KG1 (cell line): ENCODE measurements at regions not wholly inside any gene's neighbourhood (a gene's known extent, or its start where the extent isn't known, plus 50 kb on each side); places are given as distances from the start of the nearest gene placed in this dataset.

Source experiments
- DNase-seq: peaks from one replicate; lab custom pipeline; 2025; lab: John Stamatoyannopoulos, UW

- DNase-seq, result no peak
These were observed 638.3 kb downstream of the HTR1A start for GRCh38 chr5:63323926-63324325.

DNA sequence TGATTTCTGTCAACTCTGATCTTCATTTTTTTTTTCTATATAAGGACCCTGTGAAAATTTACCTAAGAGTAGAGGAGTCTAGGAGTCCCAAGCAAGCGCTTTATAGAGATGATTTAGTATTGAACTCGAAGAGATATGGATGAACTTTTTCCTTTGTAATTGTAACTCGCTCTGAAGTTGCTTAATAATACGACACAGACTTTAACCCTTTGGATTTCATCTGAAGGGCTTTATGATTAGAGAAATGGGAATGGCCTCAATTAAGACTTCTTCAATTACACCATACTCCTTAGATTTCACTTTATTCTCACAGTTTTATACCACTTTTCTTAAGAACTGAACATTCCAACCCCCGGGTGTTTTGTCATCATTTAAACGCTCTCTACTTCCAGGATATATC is 647.7 kb downstream of the HTR1A start:
- DNase-seq, result no peak

GRCh38 chr5:63310644-63311043 is 651.6 kb downstream of the HTR1A start:
- DNase-seq, result no peak

GRCh38 chr5:63306909-63307308 is 655.3 kb downstream of the HTR1A start:
- DNase-seq, result no peak

DNA sequence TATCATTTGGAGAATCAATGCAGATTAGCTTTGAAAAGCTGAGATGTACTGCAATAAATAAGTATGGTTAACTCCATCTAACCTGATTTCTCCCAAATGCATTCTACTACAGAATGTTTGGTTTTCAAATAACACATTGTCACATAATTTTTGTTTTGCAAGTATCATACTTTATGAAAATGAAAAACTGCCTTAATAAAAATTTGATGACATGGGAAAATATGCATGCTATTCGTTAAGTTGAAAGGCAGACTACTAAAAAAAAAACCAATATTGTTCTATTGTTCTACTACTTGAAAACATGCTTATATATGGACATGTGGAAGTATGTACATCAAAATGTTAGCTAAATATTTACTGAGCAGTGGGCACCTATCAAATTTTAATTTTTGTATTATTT is 668.9 kb downstream of the HTR1A start:
- DNase-seq, result no peak

DNA sequence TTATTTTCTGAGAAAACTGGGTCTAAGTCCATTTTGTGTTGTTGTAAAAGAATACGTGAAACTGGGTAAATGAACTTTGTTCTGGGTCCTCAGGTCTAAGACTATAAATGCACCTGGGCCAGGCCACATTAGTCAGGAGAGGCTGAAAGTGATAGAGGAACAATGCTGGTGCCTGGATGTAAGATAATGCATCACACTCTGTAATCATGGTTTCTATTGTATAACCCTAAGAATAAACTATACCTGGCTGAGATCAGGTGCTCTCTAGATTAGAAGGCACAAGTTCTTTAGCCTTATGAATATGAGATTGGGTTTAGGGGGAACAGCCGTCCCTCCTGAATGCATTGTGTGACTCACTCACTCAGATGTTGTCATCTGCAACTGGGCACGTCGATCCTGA is 675.5 kb downstream of the HTR1A start:
- no peak for DNase-seq

GRCh38 chr5:63263411-63263810 is 684.8 kb downstream of the LRRC70 start:
- no peak for DNase-seq

DNA sequence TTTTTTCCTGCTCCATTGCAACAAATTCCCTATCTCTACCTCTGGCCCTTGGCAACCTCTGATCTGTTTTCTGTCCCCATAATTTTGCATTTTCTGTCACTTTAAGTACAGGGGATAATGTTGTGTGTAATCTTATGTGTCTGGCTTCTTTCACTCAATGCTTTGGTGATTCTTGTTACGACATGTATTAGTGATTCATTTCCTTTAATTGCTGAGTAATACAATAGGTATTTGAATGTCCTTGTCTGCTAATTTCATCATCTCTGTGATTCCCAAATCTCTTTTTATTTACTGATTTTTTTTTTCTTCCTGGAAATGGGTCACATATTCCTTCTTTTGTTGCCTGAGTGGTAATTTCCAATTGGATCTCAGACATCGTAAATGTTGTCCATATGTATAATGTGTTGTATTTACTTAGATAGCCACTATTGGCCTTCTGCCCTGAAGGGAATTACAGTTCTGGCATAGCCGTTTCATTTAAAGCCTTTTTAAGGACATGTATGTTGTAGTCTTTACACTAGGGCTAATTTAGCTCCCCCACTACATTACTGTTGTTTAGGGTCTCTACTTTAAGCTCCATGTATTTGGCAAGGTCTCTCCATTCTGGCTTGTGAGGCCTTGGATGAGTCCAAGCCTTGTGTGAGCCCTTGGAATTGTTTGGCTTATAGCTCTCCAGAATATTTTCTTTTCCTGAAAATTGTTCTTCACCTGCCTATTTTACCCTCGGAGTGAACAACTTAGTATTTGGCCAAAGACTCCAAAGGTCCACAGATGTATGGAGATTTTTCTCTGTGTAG is 683.8 kb downstream of the LRRC70 start:
- no peak for DNase-seq

- DNase-seq, result no peak
These were observed 683.1 kb downstream of the LRRC70 start for GRCh38 chr5:63261695-63262094.

DNA sequence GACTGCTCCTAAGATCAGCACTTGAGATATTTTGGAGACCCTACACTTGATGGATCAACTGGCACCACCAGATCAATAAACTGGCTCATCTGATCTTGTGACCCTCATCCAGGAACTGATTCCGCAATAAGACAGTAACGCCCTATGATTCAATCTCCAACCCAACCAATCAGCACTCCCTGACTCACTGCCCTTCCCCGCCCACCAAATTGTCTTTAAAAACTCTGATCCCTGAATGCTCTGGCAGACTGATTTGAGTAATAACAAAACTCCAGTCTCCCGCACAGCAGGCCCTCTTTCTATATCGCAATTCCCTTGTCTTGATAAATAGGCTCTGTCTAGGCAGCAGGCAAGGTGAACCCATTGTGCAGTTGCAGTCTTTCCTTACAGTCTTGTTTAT is 677.0 kb downstream of the LRRC70 start:
- DNase-seq, result no peak

GRCh38 chr5:63250939-63251338 is 672.3 kb downstream of the LRRC70 start:
- DNase-seq, result no peak

GRCh38 chr5:63249960-63250359 is 671.3 kb downstream of the LRRC70 start:
- DNase-seq, result no peak

DNA sequence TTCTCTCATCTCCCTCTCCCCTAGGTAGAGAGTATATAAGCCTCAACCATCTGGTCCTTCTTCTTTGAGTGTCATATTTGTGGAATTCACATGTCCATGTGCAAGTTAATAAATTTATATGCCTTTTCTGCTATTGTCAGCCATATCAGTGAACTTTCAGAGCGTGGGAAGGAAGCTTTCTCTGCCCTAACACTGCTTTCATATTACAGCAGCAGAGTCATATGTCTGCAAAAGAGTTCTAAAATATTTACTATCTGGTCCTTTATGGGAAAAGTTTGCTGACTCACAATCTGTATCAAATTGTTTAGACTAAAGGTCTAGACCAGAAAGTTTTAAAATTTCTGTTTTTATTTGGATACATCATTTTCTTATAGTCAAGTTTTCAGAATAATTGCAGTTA is 669.0 kb downstream of the LRRC70 start:
- no peak for DNase-seq

DNA sequence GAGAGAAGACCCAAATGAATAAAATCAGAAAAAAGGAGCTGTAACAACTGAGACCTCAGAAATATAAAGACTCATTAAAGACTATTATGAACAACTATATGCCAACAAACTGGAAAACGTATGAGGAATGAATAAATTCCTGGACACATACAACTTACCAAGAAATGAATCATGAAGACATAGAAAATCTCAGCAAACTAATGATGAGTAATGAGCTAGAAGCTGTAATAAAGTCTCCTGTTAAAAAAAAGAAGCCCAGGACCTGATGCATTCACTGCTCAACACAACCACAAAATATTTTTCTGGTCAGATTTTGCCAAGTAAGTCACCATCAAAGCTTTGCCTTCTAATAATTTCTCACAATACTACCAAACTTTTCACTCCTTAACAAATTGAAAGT is 666.7 kb downstream of the LRRC70 start:
- DNase-seq, result no peak

DNA sequence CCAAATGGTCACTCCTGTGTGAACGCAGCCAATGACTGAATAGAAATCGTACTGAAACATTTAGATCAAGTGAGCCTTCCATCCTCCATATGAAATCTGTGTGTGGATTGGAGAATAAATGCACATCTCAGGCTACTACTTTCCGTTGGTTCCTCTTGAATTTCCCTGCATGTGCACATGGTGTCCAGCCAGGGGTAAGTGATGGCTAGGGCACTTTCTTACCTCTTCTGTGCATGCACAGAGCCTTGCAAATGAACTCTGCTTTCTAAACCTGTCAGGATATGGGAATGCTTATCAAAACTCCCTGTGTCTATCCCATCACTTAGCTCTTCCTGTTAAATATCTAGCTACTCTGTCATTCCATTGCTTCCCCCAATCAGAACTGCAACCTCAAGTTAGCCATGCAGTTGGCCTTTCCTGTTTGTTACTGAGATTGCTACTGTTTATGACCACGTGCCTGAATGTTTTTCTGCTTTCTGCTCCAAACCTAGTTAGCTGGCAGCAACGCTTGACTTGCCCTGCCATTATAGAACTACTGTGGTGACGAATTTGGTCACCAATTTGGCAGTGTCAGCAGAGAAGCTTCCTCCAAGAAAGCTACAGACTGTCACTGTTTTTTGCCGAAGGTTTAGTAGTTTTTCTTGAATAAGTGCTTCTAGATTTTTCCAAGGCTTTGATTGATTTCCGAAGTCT is 661.6 kb downstream of the LRRC70 start:
- DNase-seq, result no peak

GRCh38 chr5:63233911-63234310 is 655.3 kb downstream of the LRRC70 start:
- no peak for DNase-seq

- no peak for DNase-seq
These were observed 654.7 kb downstream of the LRRC70 start for GRCh38 chr5:63233361-63233760.

GRCh38 chr5:63230754-63231153 is 652.1 kb downstream of the LRRC70 start:
- DNase-seq, result no peak

- no peak for DNase-seq
These were observed 649.5 kb downstream of the LRRC70 start for GRCh38 chr5:63228154-63228553.

DNA sequence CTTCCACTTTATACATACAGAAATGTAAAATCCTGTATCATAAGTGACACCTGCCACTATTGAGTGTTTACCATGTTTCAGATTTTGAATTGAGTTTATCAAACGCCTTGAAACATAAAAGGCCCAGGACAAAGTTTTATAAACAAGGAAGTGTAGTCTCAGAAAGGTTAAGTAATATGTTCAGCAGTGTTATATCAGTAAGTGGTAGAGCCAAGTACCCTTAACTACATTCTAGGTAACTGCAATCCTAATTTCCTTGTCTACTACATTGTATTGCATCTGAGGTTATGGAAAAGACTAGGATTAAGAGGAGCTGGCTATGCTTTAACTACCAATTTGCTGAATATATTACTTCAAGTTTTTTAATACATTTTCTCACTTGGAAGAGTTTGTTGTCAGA is 641.6 kb downstream of the LRRC70 start:
- DNase-seq, result no peak

DNA sequence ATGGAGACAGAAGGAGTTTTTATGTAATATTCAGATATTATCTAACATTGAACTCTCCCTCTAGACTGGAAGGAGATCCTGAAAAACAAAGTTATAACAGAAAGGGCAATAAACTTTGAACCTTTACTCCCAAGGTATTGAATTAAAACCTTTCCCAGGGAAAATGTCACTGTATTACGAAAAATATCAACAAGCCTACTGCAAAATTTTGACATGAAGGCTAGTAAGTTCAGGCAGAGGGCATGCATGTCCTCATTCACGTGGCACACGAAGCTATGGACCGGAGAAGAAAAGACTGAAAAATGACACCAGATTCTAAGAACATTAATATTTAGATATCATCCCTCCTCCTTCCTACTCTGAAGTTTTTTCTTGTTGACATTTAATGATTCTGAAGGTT is 638.8 kb downstream of the LRRC70 start:
- DNase-seq, result no peak

DNA sequence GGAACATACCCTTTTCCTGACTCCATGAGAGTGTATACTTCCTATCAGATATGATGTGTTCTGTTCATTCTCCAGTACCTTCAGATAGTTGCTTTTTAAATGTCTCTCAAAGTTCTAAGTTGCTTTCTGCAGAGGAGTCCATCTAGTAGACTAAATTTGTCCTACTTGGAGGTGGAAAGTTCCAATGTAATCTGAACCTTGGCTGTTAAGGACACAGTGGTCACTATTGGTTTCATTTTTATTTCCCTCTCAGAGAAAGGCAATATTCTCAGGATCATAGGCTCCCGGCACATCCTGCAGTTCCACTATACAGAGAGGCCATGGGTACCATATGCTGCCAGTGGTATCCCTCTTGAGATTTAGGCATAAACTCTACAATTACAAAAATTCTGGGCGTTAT is 634.6 kb downstream of the LRRC70 start:
- DNase-seq, result no peak

DNA sequence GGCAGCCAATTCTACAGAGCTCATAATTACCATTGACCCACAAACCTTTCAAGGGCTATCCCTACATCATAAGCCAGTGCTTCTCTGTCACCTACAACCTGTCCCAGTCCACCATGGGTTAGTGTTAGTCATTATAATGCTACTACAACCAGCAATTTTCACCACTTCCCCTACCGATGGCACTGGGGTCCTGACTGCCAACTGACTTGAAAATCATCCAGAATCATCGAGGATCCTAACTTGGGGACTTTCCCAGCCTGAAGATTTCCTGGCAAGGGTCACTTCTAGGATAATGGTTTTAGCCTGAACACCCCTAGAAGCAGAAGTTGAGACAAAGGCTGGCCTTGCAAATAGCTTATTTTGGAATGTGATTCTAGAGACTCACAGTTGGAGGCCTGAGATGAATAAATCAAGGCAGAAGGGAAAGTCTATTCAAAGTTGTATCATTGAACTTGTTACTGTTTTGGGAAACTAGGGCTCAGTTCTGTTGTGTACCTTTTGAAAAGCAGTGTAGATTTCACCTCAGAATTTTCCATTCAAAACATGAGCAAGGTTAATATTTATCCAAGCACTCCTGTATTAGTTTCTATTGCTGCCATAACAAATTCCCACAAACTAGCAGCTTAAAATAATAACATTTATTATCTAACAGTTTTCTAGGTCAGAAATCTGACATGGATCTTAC is 633.0 kb downstream of the LRRC70 start:
- DNase-seq, result no peak
